CD4-positive, CD25-positive, alpha-beta regulatory T cell (primary cell): ENCODE measurements at regions not wholly inside any gene's neighbourhood (a gene's known extent, or its start where the extent isn't known, plus 50 kb on each side); places are given as distances from the start of the nearest gene placed in this dataset.

ENCODE experiments used
- ATAC-seq, 2 donors: fragments of 150-1000 bp; cut with Tn5 transposase; one replicate each; pipeline ENCODE4 v1.10.0; 2021; ENCODE audit warnings: low read depth in 2 of 2, moderate number of reproducible peaks in 2 of 2, moderate library complexity in 1 of 2
- DNase-seq, 3 donors: peaks; one replicate each; pipeline versions ENCODE4 v3.0.0 to v3.0.0-alpha.2; 2012 to 2022; ENCODE audit warnings: mixed read lengths in 1 of 3
- H3K27ac ChIP-seq: one replicate; pipeline ENCODE4 v1.7.0; 2013; ENCODE audit warnings: mild to moderate bottlenecking, low read length; ENCODE audit not compliant: insufficient read depth, poor library complexity, severe bottlenecking
- H3K27me3 ChIP-seq: one replicate; pipeline ENCODE4 v1.7.0; 2013; ENCODE audit warnings: low read length; ENCODE audit not compliant: control insufficient read depth, insufficient read depth
- H3K36me3 ChIP-seq: one replicate; pipeline ENCODE4 v1.7.0; 2013; ENCODE audit warnings: mild to moderate bottlenecking, low read length, moderate library complexity; ENCODE audit not compliant: control insufficient read depth, insufficient read depth
- H3K4me1 ChIP-seq: 2 replicates; pipeline ENCODE4 v1.7.0; 2013; ENCODE audit warnings: mild to moderate bottlenecking, low read length; ENCODE audit not compliant: insufficient read depth, control insufficient read depth, poor library complexity, severe bottlenecking
- H3K4me3 ChIP-seq: one replicate; pipeline ENCODE4 v1.7.0; 2013; ENCODE audit warnings: low read depth, mild to moderate bottlenecking, low read length, moderate library complexity
- H3K9me3 ChIP-seq, 2 experiments: 1 replicate in 1 of 2; 2 replicates in 1 of 2; pipeline ENCODE4 v1.7.0; 2013; ENCODE audit warnings: low read length in 2 of 2, mild to moderate bottlenecking in 1 of 2, moderate library complexity in 1 of 2; ENCODE audit not compliant: control insufficient read depth in 2 of 2
- H3K27ac Mint-ChIP-seq, 3 donors: one replicate each; pipeline ENCODE4 v1.8.0; 2020 to 2022; ENCODE audit warnings: mild to moderate bottlenecking in 3 of 3, mixed read lengths in 3 of 3, moderate library complexity in 2 of 3
- H3K27me3 Mint-ChIP-seq: one replicate; pipeline ENCODE4 v1.8.0; 2022; ENCODE audit warnings: mild to moderate bottlenecking, mixed read lengths
- H3K36me3 Mint-ChIP-seq: one replicate; pipeline ENCODE4 v1.8.0; 2020; ENCODE audit warnings: mixed read lengths
- H3K4me1 Mint-ChIP-seq, 4 donors: one replicate each; pipeline ENCODE4 v1.8.0; 2020 to 2022; ENCODE audit warnings: mixed read lengths in 4 of 4, mild to moderate bottlenecking in 1 of 4
- H3K4me3 Mint-ChIP-seq, 4 donors: one replicate each; pipeline ENCODE4 v1.8.0; 2020 to 2022; ENCODE audit warnings: mild to moderate bottlenecking in 4 of 4, mixed read lengths in 4 of 4, moderate library complexity in 3 of 4
- H3K9me3 Mint-ChIP-seq, 7 donors: one replicate each; pipeline ENCODE4 v1.8.0; 2020 to 2022; ENCODE audit warnings: mixed read lengths in 7 of 7, mild to moderate bottlenecking in 3 of 7, moderate library complexity in 2 of 7

- H3K27me3 Mint-ChIP-seq, result peaks cover 5% of the 10 kb centered on the region
- H3K4me3 Mint-ChIP-seq, result no peak overlapping the region
- no peak overlapping the region for H3K27ac Mint-ChIP-seq
- H3K36me3 ChIP-seq, result no peaks in the 10 kb centered on the region
- no peak overlapping the region for H3K27ac ChIP-seq
- H3K9me3 Mint-ChIP-seq, result peaks cover 0 to 18% (median 6%) of the 10 kb centered on the region in 7 donors
- H3K4me1 Mint-ChIP-seq, result no peaks in the 10 kb centered on the region
- no peak overlapping the region for H3K4me3 ChIP-seq
- H3K36me3 Mint-ChIP-seq, result no peaks in the 10 kb centered on the region
- H3K27me3 ChIP-seq, result no peaks in the 10 kb centered on the region
- no peak for ATAC-seq
- no peak for DNase-seq
- peaks cover 0 to 6% of the 10 kb centered on the region in 2 experiments for H3K9me3 ChIP-seq
- no peaks in the 10 kb centered on the region for H3K4me1 ChIP-seq
Observed at GRCh38 chr2:17388798-17389197, 129.4 kb downstream of the RAD51AP2 start.

- Histone ChIP-seq H3K9me3 (peaks cover 0 to 6% of the 10 kb centered on the region in 2 experiments), H3K4me1 (no peaks in the 10 kb centered on the region), H3K36me3 (no peaks in the 10 kb centered on the region), H3K27ac (no peak overlapping the region), H3K4me3 (no peak overlapping the region), H3K27me3 (no peaks in the 10 kb centered on the region)
- Mint-ChIP-seq H3K9me3 (peaks cover 0 to 16% (median 5%) of the 10 kb centered on the region in 7 donors), H3K4me1 (no peaks in the 10 kb centered on the region), H3K36me3 (no peaks in the 10 kb centered on the region), H3K27ac (no peak overlapping the region), H3K27me3 (peaks cover 5% of the 10 kb centered on the region), H3K4me3 (no peak overlapping the region)
- DNase-seq (no peak), ATAC-seq (no peak)
Observed at GRCh38 chr2:17387591-17387990, 130.6 kb downstream of the RAD51AP2 start.

- Mint-ChIP-seq H3K9me3 (peaks cover 0 to 13% (median 2%) of the 10 kb centered on the region in 7 donors), H3K36me3 (no peaks in the 10 kb centered on the region), H3K27ac (no peak overlapping the region), H3K27me3 (no peaks in the 10 kb centered on the region), H3K4me3 (no peak overlapping the region), H3K4me1 (no peaks in the 10 kb centered on the region)
- Histone ChIP-seq H3K4me1 (no peaks in the 10 kb centered on the region), H3K36me3 (no peaks in the 10 kb centered on the region), H3K9me3 (peaks cover 0 to 3% of the 10 kb centered on the region in 2 experiments), H3K27me3 (no peaks in the 10 kb centered on the region), H3K27ac (no peak overlapping the region), H3K4me3 (no peak overlapping the region)
- ATAC-seq (no peak), DNase-seq (no peak)
Observed at GRCh38 chr2:17386771-17387170, 131.5 kb downstream of the RAD51AP2 start.

GRCh38 chr2:17380003-17380402, 138.2 kb downstream of the RAD51AP2 start:
- Histone ChIP-seq H3K27me3 (no peaks in the 10 kb centered on the region), H3K9me3 (no peaks in the 10 kb centered on the region), H3K4me1 (no peaks in the 10 kb centered on the region), H3K4me3 (no peak overlapping the region), H3K27ac (no peak overlapping the region), H3K36me3 (no peaks in the 10 kb centered on the region)
- Mint-ChIP-seq H3K36me3 (no peaks in the 10 kb centered on the region), H3K27me3 (no peaks in the 10 kb centered on the region), H3K9me3 (peaks cover 0 to 19% (median 4%) of the 10 kb centered on the region in 7 donors), H3K4me3 (no peak overlapping the region), H3K27ac (no peak overlapping the region), H3K4me1 (no peaks in the 10 kb centered on the region)
- ATAC-seq, result no peak
- DNase-seq, result no peak

GRCh38 chr2:17375262-17375661, 143.0 kb downstream of the RAD51AP2 start:
- Histone ChIP-seq H3K27me3 (no peaks in the 10 kb centered on the region), H3K4me1 (no peaks in the 10 kb centered on the region), H3K9me3 (no peaks in the 10 kb centered on the region), H3K36me3 (no peaks in the 10 kb centered on the region), H3K27ac (no peak overlapping the region), H3K4me3 (no peak overlapping the region)
- no peak for DNase-seq
- Mint-ChIP-seq H3K4me1 (no peaks in the 10 kb centered on the region), H3K4me3 (no peak overlapping the region), H3K27me3 (no peaks in the 10 kb centered on the region), H3K27ac (no peak overlapping the region), H3K9me3 (peaks cover 0 to 24% (median 6%) of the 10 kb centered on the region in 7 donors), H3K36me3 (no peaks in the 10 kb centered on the region)
- no peak for ATAC-seq

- Histone ChIP-seq H3K9me3 (no peaks in the 10 kb centered on the region), H3K4me3 (no peak overlapping the region), H3K36me3 (no peaks in the 10 kb centered on the region), H3K4me1 (no peaks in the 10 kb centered on the region), H3K27me3 (no peaks in the 10 kb centered on the region), H3K27ac (no peak overlapping the region)
- ATAC-seq (no peak), DNase-seq (no peak)
- H3K4me3 Mint-ChIP-seq, result no peak overlapping the region
- H3K4me1 Mint-ChIP-seq, result no peaks in the 10 kb centered on the region
- H3K9me3 Mint-ChIP-seq, result peaks cover 0 to 18% (median 4%) of the 10 kb centered on the region in 7 donors
- H3K36me3 Mint-ChIP-seq, result no peaks in the 10 kb centered on the region
- H3K27me3 Mint-ChIP-seq, result no peaks in the 10 kb centered on the region
- H3K27ac Mint-ChIP-seq, result no peak overlapping the region
Observed at GRCh38 chr2:17373741-17374140, 144.5 kb downstream of the RAD51AP2 start.

GRCh38 chr2:17373041-17373440, 145.2 kb downstream of the RAD51AP2 start:
- no peak overlapping the region for H3K27ac Mint-ChIP-seq
- H3K4me3 ChIP-seq, result no peak overlapping the region
- no peak for DNase-seq
- H3K4me3 Mint-ChIP-seq, result no peak overlapping the region
- H3K27me3 ChIP-seq, result no peaks in the 10 kb centered on the region
- no peaks in the 10 kb centered on the region for H3K27me3 Mint-ChIP-seq
- no peaks in the 10 kb centered on the region for H3K4me1 Mint-ChIP-seq
- peaks cover 0 to 18% (median 4%) of the 10 kb centered on the region in 7 donors for H3K9me3 Mint-ChIP-seq
- no peaks in the 10 kb centered on the region for H3K4me1 ChIP-seq
- H3K9me3 ChIP-seq, result no peaks in the 10 kb centered on the region
- no peaks in the 10 kb centered on the region for H3K36me3 ChIP-seq
- no peaks in the 10 kb centered on the region for H3K36me3 Mint-ChIP-seq
- H3K27ac ChIP-seq, result no peak overlapping the region
- no peak for ATAC-seq

GRCh38 chr2:17363846-17364245, 154.4 kb downstream of the RAD51AP2 start:
- H3K36me3 ChIP-seq, result no peaks in the 10 kb centered on the region
- no peak overlapping the region for H3K4me3 ChIP-seq
- H3K9me3 Mint-ChIP-seq, result peaks cover 0 to 18% (median 4%) of the 10 kb centered on the region in 7 donors
- H3K4me1 ChIP-seq, result no peaks in the 10 kb centered on the region
- no peak overlapping the region for H3K4me3 Mint-ChIP-seq
- DNase-seq (no peak), ATAC-seq (no peak)
- no peaks in the 10 kb centered on the region for H3K36me3 Mint-ChIP-seq
- no peaks in the 10 kb centered on the region for H3K27me3 Mint-ChIP-seq
- no peaks in the 10 kb centered on the region for H3K9me3 ChIP-seq
- no peaks in the 10 kb centered on the region for H3K27me3 ChIP-seq
- H3K27ac ChIP-seq, result no peak overlapping the region
- no peak overlapping the region for H3K27ac Mint-ChIP-seq
- H3K4me1 Mint-ChIP-seq, result no peaks in the 10 kb centered on the region
